Thymus (tissue), 11 donors: ENCODE measurements at regions not wholly inside any gene's neighbourhood (a gene's known extent, or its start where the extent isn't known, plus 50 kb on each side); places are given as distances from the start of the nearest gene placed in this dataset.
"Not testable (repeated sequence)": the region's sequence is repeated elsewhere in the genome, so short reads cannot be mapped to it uniquely, and the experiment has no call there.

Experiments used
- DNase-seq, 9 donors: peaks; one replicate each; pipeline ENCODE4 v3.0.0-alpha.2; 2013; ENCODE audit warnings: low spot score in 9 of 9, low read depth in 6 of 9, missing footprints in 1 of 9
- H3K27ac ChIP-seq, 2 donors: one replicate each; pipeline ENCODE4 v1.5.1; 2013; ENCODE audit warnings: control low read depth in 1 of 2, low read depth in 1 of 2, low read length in 1 of 2, mild to moderate bottlenecking in 1 of 2, moderate library complexity in 1 of 2
- H3K27me3 ChIP-seq, 2 donors: one replicate each; pipeline ENCODE4 v1.5.1; 2013; ENCODE audit warnings: low read length in 1 of 2; ENCODE audit not compliant: control insufficient read depth in 2 of 2, insufficient read depth in 1 of 2
- H3K36me3 ChIP-seq, 2 donors: one replicate each; pipeline ENCODE4 v1.5.1; 2013; ENCODE audit warnings: low read length in 1 of 2, mild to moderate bottlenecking in 1 of 2, moderate library complexity in 1 of 2; ENCODE audit not compliant: control insufficient read depth in 2 of 2, insufficient read depth in 2 of 2
- H3K4me1 ChIP-seq, 2 donors: one replicate each; pipeline ENCODE4 v1.5.1; 2013; ENCODE audit warnings: low read length in 2 of 2; ENCODE audit not compliant: control insufficient read depth in 2 of 2, insufficient read depth in 2 of 2
- H3K4me3 ChIP-seq, 2 donors: one replicate each; pipeline ENCODE4 v1.5.1; 2013; ENCODE audit warnings: low read length in 2 of 2, control low read depth in 1 of 2, mild to moderate bottlenecking in 1 of 2
- H3K9me3 ChIP-seq, 2 donors: one replicate each; pipeline ENCODE4 v1.5.1; 2013; ENCODE audit warnings: low read length in 1 of 2, mild to moderate bottlenecking in 1 of 2; ENCODE audit not compliant: control insufficient read depth in 2 of 2, insufficient read depth in 1 of 2
- WGBS: extraction: QIAGEN DNeasy Blood & Tissue Kit; methylation state at CpG from one replicate; pipeline ENCODE4 v1.1.7; 2013; 5-methylcytosine and 5-hydroxymethylcytosine counted together
- donor health status: healthy.

DNA sequence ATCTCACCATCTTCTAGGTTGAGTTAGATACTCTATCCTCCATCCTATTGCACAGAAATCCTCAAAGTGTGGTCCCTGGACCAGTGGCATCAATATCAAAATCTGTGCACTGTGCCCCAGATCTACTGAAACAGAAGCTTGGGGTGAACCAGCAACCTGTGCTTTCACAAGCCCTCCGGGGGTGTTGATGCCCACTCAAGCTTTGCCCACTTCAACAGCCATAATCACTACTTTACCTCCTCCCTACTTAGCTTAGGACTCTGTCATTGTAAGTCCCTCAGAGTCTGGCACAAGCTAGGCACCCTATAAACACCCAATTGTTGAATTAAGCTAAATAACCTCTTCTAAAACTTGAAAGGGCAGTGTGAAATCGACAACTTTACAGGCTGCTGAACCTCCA, 144.2 kb upstream of the SOD1 start:
- H3K36me3 ChIP-seq, result no peaks in the 10 kb centered on the region
- H3K27ac ChIP-seq, result no peak overlapping the region
- DNase-seq, result no peak
- peaks cover 0 to 14% of the 10 kb centered on the region in 2 donors for H3K4me1 ChIP-seq
- WGBS, result 97% methylated on average over 2 of the region's 2 CpGs
- H3K27me3 ChIP-seq, result no peaks in the 10 kb centered on the region
- no peaks in the 10 kb centered on the region for H3K9me3 ChIP-seq
- no peak overlapping the region for H3K4me3 ChIP-seq

DNA sequence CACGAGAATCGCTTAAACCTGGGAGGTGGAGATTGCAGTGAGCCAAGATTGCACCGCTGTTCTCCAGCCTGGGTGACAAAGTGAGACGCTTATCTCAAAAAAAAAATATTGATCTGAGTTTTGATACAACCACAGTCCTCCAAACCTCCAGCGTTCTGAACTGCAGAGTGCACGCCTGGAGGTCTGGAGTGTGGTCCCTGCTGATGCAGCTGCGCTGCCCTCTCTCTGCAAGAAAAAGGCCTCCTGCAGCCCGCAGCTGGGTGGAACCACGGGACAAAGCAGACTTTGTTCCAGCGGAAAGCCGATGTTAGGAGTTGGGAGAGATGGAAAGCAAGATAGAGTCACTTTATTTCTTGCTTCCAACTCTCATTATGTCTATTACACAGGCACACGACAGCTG, 144.9 kb upstream of the SOD1 start:
- 86% methylated on average over 12 of the region's 12 CpGs for WGBS

DNA sequence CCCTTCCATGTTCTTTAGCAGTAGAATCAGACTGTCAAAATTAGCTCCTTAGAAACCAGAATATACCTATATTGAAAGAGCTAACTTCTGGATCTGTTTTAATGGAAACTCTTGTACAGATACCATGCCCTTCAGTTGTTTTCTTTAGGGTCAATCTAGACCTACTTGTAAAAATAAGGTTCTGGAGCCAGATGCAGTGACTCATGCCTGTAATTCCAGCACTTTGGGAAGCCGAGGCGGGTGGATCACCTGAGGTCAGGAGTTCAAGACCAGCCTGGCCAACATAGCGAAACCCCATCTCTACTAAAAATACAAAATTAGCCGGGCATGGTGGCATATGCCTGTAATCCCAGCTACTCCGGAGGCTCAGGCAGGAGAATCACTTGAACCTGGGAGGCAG, 146.0 kb upstream of the SOD1 start:
- not testable (repeated sequence) for H3K36me3 ChIP-seq, H3K9me3 ChIP-seq

More for the DNA sequence above, 144.9 kb upstream of the SOD1 start:
- no peaks in the 10 kb centered on the region for H3K27me3 ChIP-seq
- no peaks in the 10 kb centered on the region for H3K9me3 ChIP-seq
- no peak overlapping the region for H3K27ac ChIP-seq
- no peaks in the 10 kb centered on the region for H3K36me3 ChIP-seq
- no peak overlapping the region for H3K4me3 ChIP-seq
- H3K4me1 ChIP-seq, result peaks cover 5 to 20% of the 10 kb centered on the region in 2 donors
- peak in 4 of 9 donors; percentile 17 to 60 (median 32) for DNase-seq

DNA sequence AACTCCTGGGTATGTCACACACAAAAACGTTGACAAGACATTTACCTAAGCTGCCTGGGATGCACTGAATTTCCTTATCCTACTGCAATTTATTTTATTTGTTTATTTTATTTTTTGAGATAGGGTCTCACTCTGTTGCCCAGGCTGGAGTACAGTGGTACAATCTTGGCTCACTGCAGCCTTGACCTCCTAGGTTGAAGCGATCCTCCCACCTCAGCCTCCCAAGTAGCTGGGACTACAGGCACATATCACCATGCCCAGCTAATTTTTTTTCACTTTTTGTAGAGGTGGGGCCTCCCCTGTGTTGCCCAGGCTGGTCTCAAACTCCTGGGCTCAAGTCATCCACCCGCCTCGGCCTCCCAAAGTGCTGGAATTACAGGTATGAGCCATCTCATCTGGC, 147.5 kb upstream of the SOD1 start:
- DNase-seq, H3K27ac ChIP-seq, H3K4me3 ChIP-seq, H3K27me3 ChIP-seq, H3K9me3 ChIP-seq, H3K36me3 ChIP-seq: not testable (repeated sequence)
- 92% methylated on average over 4 of the region's 4 CpGs for WGBS
- H3K4me1 ChIP-seq, result peaks cover 7 to 26% of the 10 kb centered on the region in 2 donors

More for the DNA sequence above, 146.0 kb upstream of the SOD1 start:
- WGBS, result 96% methylated on average over 5 of the region's 5 CpGs
- H3K27me3 ChIP-seq, H3K27ac ChIP-seq, H3K4me3 ChIP-seq, DNase-seq: not testable (repeated sequence)
- peaks cover 7 to 26% of the 10 kb centered on the region in 2 donors for H3K4me1 ChIP-seq

DNA sequence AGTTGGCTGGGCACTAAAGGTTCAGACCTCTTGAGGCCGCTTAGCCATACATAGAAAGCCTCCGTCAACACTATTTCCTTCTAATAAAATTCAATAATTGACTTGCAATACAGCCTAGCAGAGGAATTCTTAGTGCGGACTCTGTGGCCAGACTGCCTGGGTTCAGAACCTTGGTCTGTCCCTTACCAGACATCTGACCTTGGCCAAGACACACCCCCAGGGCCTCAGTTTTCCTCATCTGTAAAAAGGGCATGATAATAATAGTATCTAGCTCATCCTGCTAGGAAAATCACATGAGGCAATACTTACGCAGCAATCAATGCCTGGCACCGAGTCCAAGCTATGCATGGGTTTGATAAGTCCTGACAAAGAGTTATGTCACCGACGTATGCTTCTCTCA, 148.2 kb upstream of the SOD1 start:
- 99% methylated on average over 7 of the region's 7 CpGs for WGBS
- peaks cover 7 to 26% of the 10 kb centered on the region in 2 donors for H3K4me1 ChIP-seq
- no peak overlapping the region for H3K27ac ChIP-seq
- no peak for DNase-seq
- no peaks in the 10 kb centered on the region for H3K9me3 ChIP-seq
- H3K36me3 ChIP-seq, result no peaks in the 10 kb centered on the region
- H3K27me3 ChIP-seq, result no peaks in the 10 kb centered on the region
- H3K4me3 ChIP-seq, result no peak overlapping the region

DNA sequence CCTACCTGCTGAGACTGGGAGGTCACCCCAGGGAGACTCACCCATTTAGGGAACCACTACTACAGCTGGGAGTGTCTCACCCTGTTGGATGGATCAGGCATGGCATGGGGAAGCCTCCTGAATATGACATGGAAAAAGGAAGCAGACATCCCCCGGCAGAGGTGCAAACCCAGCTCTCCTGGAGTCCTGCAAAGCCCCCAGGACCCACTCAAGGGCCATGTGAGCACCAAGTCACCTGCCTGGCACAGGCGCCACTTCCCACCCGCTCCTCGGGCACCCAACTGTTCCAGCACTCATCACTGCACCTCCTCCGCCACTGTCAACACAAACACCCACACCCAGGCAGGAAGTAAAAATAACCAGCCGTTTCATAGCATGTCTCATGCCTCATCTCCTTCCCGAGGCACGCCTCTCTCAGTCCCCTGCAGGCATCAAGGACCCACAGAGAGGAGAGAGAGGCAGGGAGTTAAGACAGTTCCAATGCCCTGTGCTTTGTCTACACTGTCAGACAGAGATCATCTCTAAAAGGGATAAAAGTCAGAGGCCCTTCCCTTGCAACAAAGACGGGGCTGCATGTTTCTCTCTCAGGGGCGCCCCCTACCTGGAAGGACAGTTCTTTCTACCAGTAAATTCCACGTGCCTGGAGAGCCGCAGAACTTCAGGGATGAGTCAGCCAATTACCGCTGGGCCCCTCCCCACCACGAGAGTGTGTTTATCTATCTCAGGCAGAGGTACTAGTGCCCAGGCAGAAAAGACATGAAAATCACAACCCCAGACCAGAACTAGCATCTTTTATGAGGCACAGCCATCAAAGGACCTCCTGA, 150.1 kb upstream of the SOD1 start:
- Histone ChIP-seq H3K4me1 (peaks cover 7 to 23% of the 10 kb centered on the region in 2 donors), H3K27me3 (no peaks in the 10 kb centered on the region), H3K36me3 (no peaks in the 10 kb centered on the region), H3K27ac (peak overlapping the region in 1 of 2 donors; percentile 28), H3K4me3 (no peak overlapping the region), H3K9me3 (no peaks in the 10 kb centered on the region)
- peak in 6 of 9 donors; percentile 24 to 71 (median 36) for DNase-seq
- WGBS, result 77% methylated on average over 14 of the region's 14 CpGs

DNA sequence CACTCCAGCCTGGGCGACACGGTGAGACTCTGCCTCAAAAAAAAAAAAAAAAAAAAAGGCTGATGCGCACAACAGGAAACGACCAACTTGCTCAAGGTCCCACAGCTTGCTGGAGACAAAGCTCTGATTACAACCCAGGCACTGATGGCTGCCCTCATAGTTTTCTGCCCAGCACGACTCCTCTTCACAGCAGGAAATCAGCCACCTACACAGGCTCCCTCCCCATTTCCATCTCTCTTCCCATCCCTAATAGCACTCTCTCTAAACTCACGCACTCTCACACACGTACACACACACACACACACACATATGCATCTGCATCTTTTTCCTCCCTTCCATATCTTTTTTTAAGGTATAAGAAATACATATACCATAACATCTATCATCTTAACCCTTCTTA, 153.5 kb upstream of the SOD1 start:
- H3K4me1 ChIP-seq, result peaks cover 10 to 14% of the 10 kb centered on the region in 2 donors
- H3K9me3 ChIP-seq, result no peaks in the 10 kb centered on the region
- 83% methylated on average over 7 of the region's 7 CpGs for WGBS

DNA sequence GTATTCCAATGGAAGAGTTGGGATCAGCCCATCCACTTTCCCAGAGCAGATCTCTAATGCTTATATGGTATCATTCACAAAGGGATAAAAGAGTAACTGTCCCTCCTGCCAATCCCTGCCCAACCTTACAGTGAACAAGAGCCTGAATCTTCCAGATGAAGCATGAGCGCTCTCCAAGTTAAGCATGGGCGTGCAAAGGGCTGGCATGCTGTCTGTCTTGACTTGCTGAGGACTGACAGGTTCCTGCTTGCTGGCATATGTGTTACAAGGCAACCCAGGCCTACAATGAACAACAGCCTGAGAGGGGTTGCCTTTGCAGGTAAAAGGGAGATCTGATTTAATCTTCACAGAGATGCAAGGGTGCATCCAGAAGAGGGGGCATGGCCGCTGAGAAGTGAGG, 155.6 kb upstream of the SOD1 start:
- H3K9me3 ChIP-seq, result no peaks in the 10 kb centered on the region
- peak overlapping the region in 1 of 2 donors; percentile 33 for H3K27ac ChIP-seq
- H3K27me3 ChIP-seq, result no peaks in the 10 kb centered on the region
- H3K4me1 ChIP-seq, result peaks cover 2 to 3% of the 10 kb centered on the region in 2 donors
- 93% methylated on average over 3 of the region's 3 CpGs for WGBS
- DNase-seq, result no peak
- H3K36me3 ChIP-seq, result no peaks in the 10 kb centered on the region
- H3K4me3 ChIP-seq, result no peak overlapping the region

More for the DNA sequence above, 153.5 kb upstream of the SOD1 start:
- Histone ChIP-seq H3K27ac (peak overlapping the region in 1 of 2 donors; percentile 43), H3K4me3 (no peak overlapping the region), H3K27me3 (no peaks in the 10 kb centered on the region), H3K36me3 (no peaks in the 10 kb centered on the region)
- peak in 2 of 9 donors; percentile 21 to 46 for DNase-seq

DNA sequence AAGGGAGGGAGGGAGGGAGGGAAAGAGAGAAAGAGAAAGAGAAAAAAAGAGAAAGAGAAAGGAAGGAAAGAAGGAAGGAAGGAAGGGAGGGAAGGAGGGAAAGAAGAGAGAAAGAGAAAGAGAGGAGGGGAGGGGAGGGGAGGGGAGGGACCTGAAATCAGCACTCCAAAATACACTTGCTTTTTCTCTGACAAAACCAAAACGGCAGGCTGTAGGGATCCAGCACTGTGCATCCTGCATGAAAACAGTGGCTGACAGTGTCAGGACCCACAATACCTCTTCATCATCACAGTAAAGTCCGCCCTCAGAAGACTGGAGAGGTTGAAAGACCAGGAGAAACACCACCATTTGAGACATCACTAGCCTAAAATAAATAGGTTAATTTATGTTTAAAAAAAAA, 156.0 kb upstream of the SOD1 start:
- H3K27ac ChIP-seq, result no peak overlapping the region
- WGBS, result 93% methylated on average over 2 of the region's 2 CpGs
- H3K27me3 ChIP-seq, result no peaks in the 10 kb centered on the region
- no peaks in the 10 kb centered on the region for H3K9me3 ChIP-seq
- no peak for DNase-seq
- H3K36me3 ChIP-seq, result no peaks in the 10 kb centered on the region
- H3K4me3 ChIP-seq, result no peak overlapping the region
- peaks cover 2 to 3% of the 10 kb centered on the region in 2 donors for H3K4me1 ChIP-seq
